ENCODE measurements at regions not wholly inside any gene's neighbourhood (a gene's known extent, or its start where the extent isn't known, plus 50 kb on each side); places are given as distances from the start of the nearest gene placed in this dataset.
A peak's percentile ranks its signal among the peaks of the same experiment; 100 is the strongest.

- H3K27me3 Mint-ChIP-seq = peaks cover 6 to 12% of the 10 kb centered on the region in 2 donors
- no peaks in the 10 kb centered on the region for H3K36me3 Mint-ChIP-seq
- H3K4me3 ChIP-seq (ENCODE audit: low read length in 2 of 2) = no peak overlapping the region
- H3K9me3 Mint-ChIP-seq = peaks cover 0 to 3% (median 0%) of the 10 kb centered on the region in 8 donors
- H3K4me3 Mint-ChIP-seq = no peak overlapping the region
- no peaks in the 10 kb centered on the region for H3K4me1 ChIP-seq (ENCODE audit: insufficient read depth, low read length)
- ChIA-PET POLR2A (ENCODE audit: partially characterized antibody) (no interaction called here), CTCF (ENCODE audit: partially characterized antibody) (no interaction called here)
- H3K27ac ChIP-seq (ENCODE audit: low read depth, low read length) = no peak overlapping the region
- no peaks in the 10 kb centered on the region for H3K4me1 Mint-ChIP-seq
- intact Hi-C loops (cut with micrococcal nuclease) = no loop called here
- no peaks in the 10 kb centered on the region for H3K36me3 ChIP-seq (ENCODE audit: insufficient read depth, low read length)
- H3K27me3 ChIP-seq (ENCODE audit: insufficient read depth, low read length) = no peaks in the 10 kb centered on the region
- H3K9me3 ChIP-seq (ENCODE audit: control insufficient read depth in 1 of 2, low read length in 2 of 2) = no peaks in the 10 kb centered on the region
- no peak overlapping the region for H3K27ac Mint-ChIP-seq
- DNase-seq = no peak
These were observed 357.2 kb upstream of the ASIC2 start for GRCh38 chr17:33650304-33650703.

DNA sequence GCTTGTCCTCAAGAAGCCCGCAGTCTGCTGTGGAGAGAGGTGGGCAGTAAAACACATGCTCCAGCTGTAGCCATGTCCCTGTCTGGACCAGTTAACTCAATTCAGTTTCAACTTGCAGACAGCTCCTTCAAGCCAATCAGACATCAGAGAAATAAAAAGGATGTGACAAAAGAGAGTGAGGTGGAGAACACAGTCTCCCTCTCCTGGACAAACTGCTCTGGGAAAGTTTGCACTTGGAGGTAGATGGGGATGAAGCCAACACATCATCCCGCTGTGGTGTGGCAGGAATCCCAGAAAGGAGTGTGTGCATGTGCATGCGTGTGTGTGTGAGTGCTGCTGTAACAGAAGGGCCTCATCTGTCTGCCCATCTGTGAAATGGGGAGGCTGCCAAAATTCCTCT lies 358.6 kb upstream of the ASIC2 start:
- H3K4me1 ChIP-seq (ENCODE audit: insufficient read depth, low read length) = no peaks in the 10 kb centered on the region
- ChIA-PET POLR2A (ENCODE audit: partially characterized antibody) (no interaction called here), CTCF (ENCODE audit: partially characterized antibody) (no interaction called here)
- Mint-ChIP-seq H3K9me3 (peaks cover 0 to 1% (median 0%) of the 10 kb centered on the region in 8 donors), H3K36me3 (no peaks in the 10 kb centered on the region), H3K4me1 (no peaks in the 10 kb centered on the region), H3K27me3 (peaks cover 4 to 7% of the 10 kb centered on the region in 2 donors), H3K4me3 (no peak overlapping the region), H3K27ac (no peak overlapping the region)
- H3K27ac ChIP-seq (ENCODE audit: low read depth, low read length) = no peak overlapping the region
- no peaks in the 10 kb centered on the region for H3K9me3 ChIP-seq (ENCODE audit: control insufficient read depth in 1 of 2, low read length in 2 of 2)
- H3K4me3 ChIP-seq (ENCODE audit: low read length in 2 of 2) = no peak overlapping the region
- DNase-seq = no peak
- no peaks in the 10 kb centered on the region for H3K27me3 ChIP-seq (ENCODE audit: insufficient read depth, low read length)
- no peaks in the 10 kb centered on the region for H3K36me3 ChIP-seq (ENCODE audit: insufficient read depth, low read length)
- intact Hi-C loops (cut with micrococcal nuclease) = no loop called here

- ChIA-PET CTCF (ENCODE audit: partially characterized antibody) (interaction anchor here (0.8 to 1.0 kb wide), 3 partner anchors 18 to 21 kb away, joined by 3 read pairs; no protein-coding TSS in a partner anchor), POLR2A (ENCODE audit: partially characterized antibody) (no interaction called here)
- H3K36me3 ChIP-seq (ENCODE audit: insufficient read depth, low read length) = no peaks in the 10 kb centered on the region
- Mint-ChIP-seq H3K4me1 (no peaks in the 10 kb centered on the region), H3K4me3 (no peak overlapping the region), H3K27ac (no peak overlapping the region), H3K9me3 (no peaks in the 10 kb centered on the region), H3K36me3 (no peaks in the 10 kb centered on the region), H3K27me3 (peaks cover 0 to 8% of the 10 kb centered on the region in 2 donors)
- H3K4me1 ChIP-seq (ENCODE audit: insufficient read depth, low read length) = no peaks in the 10 kb centered on the region
- no peak for DNase-seq
- no peaks in the 10 kb centered on the region for H3K27me3 ChIP-seq (ENCODE audit: insufficient read depth, low read length)
- H3K4me3 ChIP-seq (ENCODE audit: low read length in 2 of 2) = no peak overlapping the region
- no peak overlapping the region for H3K27ac ChIP-seq (ENCODE audit: low read depth, low read length)
- H3K9me3 ChIP-seq (ENCODE audit: control insufficient read depth in 1 of 2, low read length in 2 of 2) = no peaks in the 10 kb centered on the region
- intact Hi-C loops (cut with micrococcal nuclease) = no loop called here
These were observed 359.8 kb upstream of the ASIC2 start for GRCh38 chr17:33652731-33653398.

- intact Hi-C loops (cut with micrococcal nuclease) = no loop called here
- no peaks in the 10 kb centered on the region for H3K27me3 ChIP-seq (ENCODE audit: insufficient read depth, low read length)
- no peaks in the 10 kb centered on the region for H3K9me3 Mint-ChIP-seq
- peaks cover 0 to 8% of the 10 kb centered on the region in 2 donors for H3K27me3 Mint-ChIP-seq
- H3K27ac Mint-ChIP-seq = no peak overlapping the region
- CTCF ChIA-PET (ENCODE audit: partially characterized antibody) = interaction anchor here (0.8 to 1.0 kb wide), 2 partner anchors 17 to 20 kb away, joined by 3 read pairs; no protein-coding TSS in a partner anchor
- no peak for DNase-seq
- no peaks in the 10 kb centered on the region for H3K36me3 ChIP-seq (ENCODE audit: insufficient read depth, low read length)
- H3K4me1 Mint-ChIP-seq = no peaks in the 10 kb centered on the region
- H3K4me3 Mint-ChIP-seq = no peak overlapping the region
- POLR2A ChIA-PET (ENCODE audit: partially characterized antibody) = no interaction called here
- no peak overlapping the region for H3K27ac ChIP-seq (ENCODE audit: low read depth, low read length)
- no peaks in the 10 kb centered on the region for H3K9me3 ChIP-seq (ENCODE audit: control insufficient read depth in 1 of 2, low read length in 2 of 2)
- H3K36me3 Mint-ChIP-seq = no peaks in the 10 kb centered on the region
- no peak overlapping the region for H3K4me3 ChIP-seq (ENCODE audit: low read length in 2 of 2)
- H3K4me1 ChIP-seq (ENCODE audit: insufficient read depth, low read length) = no peaks in the 10 kb centered on the region
These were observed 360.3 kb upstream of the ASIC2 start for GRCh38 chr17:33653399-33653788.

DNA sequence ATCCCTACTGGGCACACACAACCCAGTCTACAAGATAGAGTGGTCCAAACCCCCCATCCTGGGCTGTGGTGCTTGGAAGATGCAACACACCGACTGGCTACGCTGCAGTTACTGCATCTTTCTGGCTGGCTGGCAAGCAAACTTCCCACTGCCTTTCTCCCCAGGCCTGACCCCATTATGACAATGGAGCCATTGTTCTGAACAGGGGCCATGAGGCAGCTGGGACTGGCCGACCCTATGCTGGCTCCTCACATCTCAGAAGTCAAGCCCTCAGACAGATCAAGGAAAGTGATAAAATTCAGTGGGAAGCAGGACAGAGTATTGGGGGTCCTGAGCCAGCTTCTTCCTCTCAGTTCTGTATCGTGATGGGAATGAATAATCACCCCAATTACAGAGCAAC lies 364.1 kb upstream of the ASIC2 start:
- intact Hi-C loops (cut with micrococcal nuclease) = no loop called here

DNA sequence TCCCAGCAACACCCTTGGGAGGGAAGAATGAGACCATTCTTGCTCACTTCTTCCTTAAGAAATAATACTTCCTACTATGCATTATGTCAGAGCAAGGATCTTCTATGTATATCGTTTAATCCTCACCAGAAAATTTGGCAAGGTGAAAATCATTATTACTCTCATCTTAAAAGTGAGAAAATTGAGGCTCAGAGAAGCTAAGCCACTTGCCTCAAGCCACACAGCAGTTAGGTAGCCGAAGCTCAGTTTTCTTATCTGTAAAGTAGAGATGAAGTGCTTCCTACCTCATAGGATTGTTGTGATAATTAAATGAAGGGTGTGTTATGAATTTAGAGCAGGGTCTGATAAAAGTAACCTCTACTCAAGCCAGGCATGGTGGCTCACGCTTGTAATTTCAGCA lies 368.9 kb upstream of the ASIC2 start:
- Mint-ChIP-seq H3K27me3 (peaks cover 0 to 2% of the 10 kb centered on the region in 2 donors), H3K4me1 (peaks cover 0 to 2% (median 1%) of the 10 kb centered on the region in 4 donors), H3K9me3 (peaks cover 0 to 2% (median 0%) of the 10 kb centered on the region in 8 donors), H3K27ac (no peak overlapping the region), H3K4me3 (no peak overlapping the region), H3K36me3 (no peaks in the 10 kb centered on the region)
- Histone ChIP-seq H3K27ac (ENCODE audit: low read depth, low read length) (no peak overlapping the region), H3K9me3 (ENCODE audit: control insufficient read depth in 1 of 2, low read length in 2 of 2) (no peaks in the 10 kb centered on the region), H3K36me3 (ENCODE audit: insufficient read depth, low read length) (no peaks in the 10 kb centered on the region), H3K27me3 (ENCODE audit: insufficient read depth, low read length) (no peaks in the 10 kb centered on the region), H3K4me1 (ENCODE audit: insufficient read depth, low read length) (no peaks in the 10 kb centered on the region), H3K4me3 (ENCODE audit: low read length in 2 of 2) (no peak overlapping the region)
- ChIA-PET POLR2A (ENCODE audit: partially characterized antibody) (no interaction called here), CTCF (ENCODE audit: partially characterized antibody) (interaction anchor here (1.5 kb wide), 1 partner anchor 89 kb away, joined by 3 read pairs; no protein-coding TSS in a partner anchor)
- DNase-seq = no peak
- intact Hi-C loops (cut with micrococcal nuclease) = no loop called here

More for the DNA sequence above, 364.1 kb upstream of the ASIC2 start:
- H3K4me1 Mint-ChIP-seq = no peaks in the 10 kb centered on the region
- ChIA-PET CTCF (ENCODE audit: partially characterized antibody) (no interaction called here), POLR2A (ENCODE audit: partially characterized antibody) (no interaction called here)
- Histone ChIP-seq H3K36me3 (ENCODE audit: insufficient read depth, low read length) (no peaks in the 10 kb centered on the region), H3K4me3 (ENCODE audit: low read length in 2 of 2) (no peak overlapping the region), H3K9me3 (ENCODE audit: control insufficient read depth in 1 of 2, low read length in 2 of 2) (no peaks in the 10 kb centered on the region), H3K27me3 (ENCODE audit: insufficient read depth, low read length) (no peaks in the 10 kb centered on the region), H3K27ac (ENCODE audit: low read depth, low read length) (no peak overlapping the region), H3K4me1 (ENCODE audit: insufficient read depth, low read length) (no peaks in the 10 kb centered on the region)
- H3K27ac Mint-ChIP-seq = no peak overlapping the region
- no peak for DNase-seq
- H3K9me3 Mint-ChIP-seq = peaks cover 0 to 2% (median 0%) of the 10 kb centered on the region in 8 donors
- H3K36me3 Mint-ChIP-seq = no peaks in the 10 kb centered on the region
- H3K4me3 Mint-ChIP-seq = no peak overlapping the region
- peaks cover 2% of the 10 kb centered on the region in 2 donors for H3K27me3 Mint-ChIP-seq

- H3K4me3 ChIP-seq (ENCODE audit: low read length in 2 of 2) = no peak overlapping the region
- Mint-ChIP-seq H3K9me3 (peaks cover 0 to 2% (median 0%) of the 10 kb centered on the region in 8 donors), H3K4me1 (peaks cover 2 to 10% (median 8%) of the 10 kb centered on the region in 4 donors), H3K27ac (peak overlapping the region in 1 of 7 donors; percentile 14), H3K36me3 (no peaks in the 10 kb centered on the region), H3K27me3 (peaks cover 0 to 2% of the 10 kb centered on the region in 2 donors), H3K4me3 (no peak overlapping the region)
- no peaks in the 10 kb centered on the region for H3K9me3 ChIP-seq (ENCODE audit: control insufficient read depth in 1 of 2, low read length in 2 of 2)
- no peak overlapping the region for H3K27ac ChIP-seq (ENCODE audit: low read depth, low read length)
- no peaks in the 10 kb centered on the region for H3K27me3 ChIP-seq (ENCODE audit: insufficient read depth, low read length)
- no peak for DNase-seq
- intact Hi-C loops (cut with micrococcal nuclease) = no loop called here
- CTCF ChIA-PET (ENCODE audit: partially characterized antibody) = no interaction called here
- POLR2A ChIA-PET (ENCODE audit: partially characterized antibody) = no interaction called here
- no peaks in the 10 kb centered on the region for H3K36me3 ChIP-seq (ENCODE audit: insufficient read depth, low read length)
- H3K4me1 ChIP-seq (ENCODE audit: insufficient read depth, low read length) = peaks cover 10% of the 10 kb centered on the region
These were observed 371.2 kb upstream of the ASIC2 start for GRCh38 chr17:33664116-33664840.

Data from CD4-positive, alpha-beta memory T cell (primary cell).